ENCODE measurements at regions not wholly inside any gene's neighbourhood (a gene's known extent, or its start where the extent isn't known, plus 50 kb on each side); places are given as distances from the start of the nearest gene placed in this dataset.

DNA sequence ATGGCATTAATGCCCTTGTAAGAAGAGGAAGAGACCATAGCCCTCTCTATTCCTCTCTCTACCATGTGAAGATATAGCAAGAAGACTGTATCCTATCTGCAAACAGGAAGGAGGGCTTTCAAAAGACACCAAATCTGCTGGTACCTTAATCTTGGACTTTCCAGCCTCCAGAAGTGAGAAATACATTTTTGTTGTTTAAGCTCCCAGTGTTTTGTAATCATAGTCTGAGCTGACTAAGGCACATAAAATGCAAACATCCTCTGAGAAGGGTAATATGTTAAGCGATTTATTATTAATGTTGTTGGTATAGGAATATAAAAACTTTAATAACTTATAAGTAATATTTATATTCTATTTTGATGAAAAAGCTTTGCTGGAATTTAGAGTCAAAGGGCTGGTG is 559.8 kb downstream of the SUCLG1 start:
- TF ChIP-seq CTCF (IDR thresholded peaks at IDR 0.05) (no peak), POLR2A (IDR thresholded peaks at IDR 0.05) (no peak), POLR2AphosphoS5 (IDR thresholded peaks at IDR 0.05) (no peak)

Measured in breast epithelium (tissue), 3 donors.